ENCODE measurements at regions not wholly inside any gene's neighbourhood (a gene's known extent, or its start where the extent isn't known, plus 50 kb on each side); places are given as distances from the start of the nearest gene placed in this dataset.

DNA sequence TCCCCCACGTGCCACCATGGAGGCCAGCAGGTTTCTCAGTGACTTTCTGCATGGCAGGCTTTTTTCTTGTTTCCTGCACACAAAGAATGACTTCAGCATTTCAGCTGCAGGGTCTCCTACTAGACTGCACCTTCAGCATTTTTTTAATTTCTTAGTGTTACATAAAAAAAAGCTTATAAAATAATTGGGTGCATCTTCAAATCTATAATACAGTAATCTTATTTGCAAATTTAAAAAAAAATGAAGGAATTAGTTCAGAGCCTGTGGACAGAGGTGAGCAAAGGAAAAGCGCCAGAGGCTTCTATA is 57.6 kb downstream of the FAM50B start:
- TF ChIP-seq CTCF (IDR thresholded peaks at IDR 0.05) (no peak), POLR2A (IDR thresholded peaks at IDR 0.05) (no peak)
